ENCODE measurements at regions not wholly inside any gene's neighbourhood (a gene's known extent, or its start where the extent isn't known, plus 50 kb on each side); places are given as distances from the start of the nearest gene placed in this dataset.

- Mint-ChIP-seq H3K4me3 (no peak overlapping the region), H3K27me3 (peaks cover 31% of the 10 kb centered on the region), H3K27ac (no peak overlapping the region), H3K4me1 (ENCODE audit: unreplicated experiment) (no peaks in the 10 kb centered on the region), H3K36me3 (no peaks in the 10 kb centered on the region), H3K9me3 (no peaks in the 10 kb centered on the region)
- no peak for TF ChIP-seq CTCF (conservative IDR thresholded peaks at IDR 0.05)
- DNase-seq (ENCODE audit: extremely low spot score, unreplicated experiment): no peak
These were observed 78.3 kb downstream of the MICALL2 start for GRCh38 chr7:1380821-1381580.

GRCh38 chr7:1382553-1383397 is 76.5 kb downstream of the MICALL2 start:
- H3K9me3 Mint-ChIP-seq: no peaks in the 10 kb centered on the region
- TF ChIP-seq CTCF (conservative IDR thresholded peaks at IDR 0.05): no peak
- H3K27ac Mint-ChIP-seq: no peak overlapping the region
- DNase-seq (ENCODE audit: extremely low spot score, unreplicated experiment): no peak
- H3K4me3 Mint-ChIP-seq: no peak overlapping the region
- no peaks in the 10 kb centered on the region for H3K4me1 Mint-ChIP-seq (ENCODE audit: unreplicated experiment)
- peaks cover 22% of the 10 kb centered on the region for H3K27me3 Mint-ChIP-seq
- H3K36me3 Mint-ChIP-seq: no peaks in the 10 kb centered on the region

- DNase-seq (ENCODE audit: extremely low spot score, unreplicated experiment): no peak
- Mint-ChIP-seq H3K9me3 (no peaks in the 10 kb centered on the region), H3K4me3 (no peak overlapping the region), H3K36me3 (no peaks in the 10 kb centered on the region), H3K27me3 (peaks cover 25% of the 10 kb centered on the region), H3K27ac (no peak overlapping the region), H3K4me1 (ENCODE audit: unreplicated experiment) (no peaks in the 10 kb centered on the region)
- no peak for TF ChIP-seq CTCF (conservative IDR thresholded peaks at IDR 0.05)
These were observed 75.7 kb downstream of the MICALL2 start for GRCh38 chr7:1383398-1384112.

- no peak overlapping the region for H3K4me3 Mint-ChIP-seq
- no peak overlapping the region for H3K27ac Mint-ChIP-seq
- DNase-seq (ENCODE audit: extremely low spot score, unreplicated experiment): no peak
- H3K36me3 Mint-ChIP-seq: no peaks in the 10 kb centered on the region
- TF ChIP-seq CTCF (conservative IDR thresholded peaks at IDR 0.05): no peak
- H3K4me1 Mint-ChIP-seq (ENCODE audit: unreplicated experiment): no peaks in the 10 kb centered on the region
- peaks cover 29% of the 10 kb centered on the region for H3K27me3 Mint-ChIP-seq
- no peaks in the 10 kb centered on the region for H3K9me3 Mint-ChIP-seq
These were observed 75.2 kb downstream of the MICALL2 start for GRCh38 chr7:1384113-1384415.

Measured in type B pancreatic cell (in vitro differentiated cells).